ENCODE measurements at regions not wholly inside any gene's neighbourhood (a gene's known extent, or its start where the extent isn't known, plus 50 kb on each side); places are given as distances from the start of the nearest gene placed in this dataset.

- DNase-seq = no peak
Measured at GRCh38 chr2:824524-824923, 126.1 kb upstream of the SNTG2 start.

DNA sequence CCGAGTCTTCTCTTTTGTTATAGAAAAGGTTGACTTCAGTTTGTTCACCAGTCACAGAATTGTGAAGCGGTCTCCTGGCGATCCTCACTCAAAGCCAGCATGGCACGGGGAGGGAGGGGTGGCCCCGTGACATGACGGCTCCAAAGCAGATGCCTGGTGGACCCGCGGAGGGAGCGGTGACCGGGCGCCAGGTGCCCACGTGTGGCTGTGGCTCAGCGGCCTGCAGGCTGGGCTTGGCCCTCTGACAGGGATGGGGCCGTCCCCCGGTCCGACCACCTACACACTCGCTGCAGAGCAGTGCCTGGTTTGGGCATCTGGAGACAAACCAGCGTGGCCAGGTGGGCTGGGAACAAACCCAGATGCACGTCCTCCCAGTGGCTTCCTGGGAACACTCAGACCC lies 129.1 kb upstream of the SNTG2 start:
- DNase-seq = no peak

DNA sequence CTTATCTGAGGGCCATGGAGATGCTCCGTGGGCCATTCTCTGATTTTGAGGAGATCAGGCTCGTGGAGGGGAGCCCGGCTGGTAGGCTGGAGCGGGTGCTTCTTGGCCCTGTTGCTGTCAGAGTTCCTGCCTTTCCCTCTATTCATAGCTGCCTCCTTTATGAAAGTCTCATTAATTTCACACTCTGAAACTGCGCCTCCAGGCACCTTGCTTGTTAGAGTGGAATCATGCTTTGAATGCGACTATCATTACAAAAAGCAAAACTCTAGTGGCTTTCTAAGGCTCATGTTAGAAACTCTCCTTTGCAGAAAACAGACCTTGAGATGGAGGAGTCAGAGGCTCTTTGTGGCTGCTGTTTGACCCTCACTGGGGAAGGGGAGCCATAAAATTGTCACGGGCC lies 131.0 kb upstream of the SNTG2 start:
- no peak for DNase-seq

DNA sequence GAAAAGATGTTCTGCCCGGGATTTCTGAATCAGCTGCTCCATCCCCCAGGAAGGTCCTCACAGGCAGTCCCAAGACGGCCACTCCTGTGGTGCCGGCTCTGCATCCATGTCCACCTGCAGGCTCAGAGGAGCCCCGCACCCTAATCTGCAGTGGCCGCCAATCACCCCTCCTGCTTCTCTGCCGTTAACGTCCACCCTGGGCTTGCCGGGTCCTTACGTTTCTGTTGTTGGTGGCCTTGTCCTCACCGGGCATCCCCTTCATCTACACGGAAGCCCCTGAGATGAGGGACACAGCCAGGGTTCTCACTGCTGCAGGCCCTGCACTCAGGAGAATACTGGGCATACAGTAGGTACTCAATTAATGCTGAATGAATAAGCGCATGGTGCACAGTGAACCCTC lies 131.5 kb upstream of the SNTG2 start:
- DNase-seq = no peak

GRCh38 chr2:817336-818015 lies 133.2 kb upstream of the SNTG2 start:
- DNase-seq = no peak

- no peak for DNase-seq
Measured at GRCh38 chr2:816278-816677, 134.4 kb upstream of the SNTG2 start.

DNA sequence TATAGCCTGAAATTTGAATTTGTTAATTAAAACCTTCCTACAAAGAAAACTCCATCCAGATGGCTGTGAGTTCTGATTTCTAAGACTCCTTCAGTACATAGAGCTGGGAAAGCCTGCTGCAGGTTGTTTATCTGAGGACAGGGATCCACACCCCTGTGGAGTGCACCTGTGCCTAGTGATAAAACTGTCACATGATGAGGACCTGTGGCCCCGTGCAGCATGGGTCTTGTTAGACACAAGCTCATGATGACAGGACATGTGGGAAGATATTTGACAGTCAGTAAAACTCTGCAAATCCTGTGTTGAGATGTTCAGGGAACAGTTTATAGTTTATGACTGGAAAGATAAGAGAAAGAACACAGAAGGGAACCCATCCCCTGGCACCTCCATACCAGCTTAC lies 133.2 kb upstream of the TMEM18 start:
- DNase-seq = no peak

DNA sequence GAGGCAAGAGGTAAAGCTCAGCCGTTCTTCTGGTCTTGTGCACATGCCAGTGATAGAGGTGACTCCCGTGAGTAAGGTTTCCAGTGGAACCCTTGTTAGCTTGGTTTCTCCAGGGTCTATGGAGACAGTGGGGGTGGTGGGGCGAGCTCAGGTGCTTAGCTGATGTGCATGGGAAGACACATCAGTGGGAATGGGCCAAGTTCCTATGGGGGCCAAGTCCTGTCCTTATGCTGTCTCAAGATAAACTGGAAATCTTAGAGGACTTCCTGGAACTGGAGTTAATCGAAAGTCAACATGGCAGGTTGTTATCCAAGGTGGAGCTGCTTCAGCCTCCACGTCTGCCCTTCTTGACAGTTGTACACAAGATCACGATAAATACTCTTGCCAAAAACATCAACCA lies 130.1 kb upstream of the TMEM18 start:
- DNase-seq = no peak

DNA sequence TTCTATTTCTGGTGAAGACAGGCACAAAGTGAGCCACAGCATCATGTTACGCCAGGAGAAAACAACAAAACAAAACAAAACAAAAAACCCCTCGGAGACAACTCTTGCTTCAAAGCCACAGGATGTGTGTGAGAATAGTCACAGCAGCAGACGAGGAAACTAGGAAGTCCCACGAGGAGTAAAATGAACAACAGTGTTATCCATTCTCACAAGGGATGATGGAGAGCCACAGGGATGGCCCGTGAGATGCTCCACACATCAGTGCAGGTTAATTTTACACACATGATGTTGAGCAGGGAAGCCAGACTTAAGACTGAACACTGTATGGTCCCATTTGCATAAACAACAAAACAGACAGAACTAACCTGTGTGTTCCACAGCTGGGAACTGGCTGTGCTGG lies 128.5 kb upstream of the TMEM18 start:
- DNase-seq = no peak

GRCh38 chr2:797993-798392 lies 120.8 kb upstream of the TMEM18 start:
- no peak for DNase-seq

DNA sequence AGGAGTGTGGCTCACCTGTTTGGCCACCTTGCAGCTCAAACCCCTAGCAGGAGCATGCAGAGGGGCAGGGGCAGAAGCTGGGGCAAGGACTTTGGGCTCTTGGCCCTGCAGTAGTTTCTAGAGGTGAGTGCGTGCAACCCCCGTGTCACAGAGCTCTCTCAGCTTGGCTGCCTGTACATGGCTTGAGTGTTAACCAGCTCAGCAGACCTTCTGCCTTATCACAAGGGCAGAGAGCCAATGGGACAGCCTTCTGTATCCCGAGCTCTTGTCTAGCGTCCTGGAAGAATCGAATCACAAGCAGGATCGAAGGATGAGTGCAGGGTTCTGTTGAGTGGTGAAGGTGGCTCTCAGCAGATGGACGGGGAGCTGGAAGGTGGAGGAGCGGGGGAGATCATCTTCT lies 120.3 kb upstream of the TMEM18 start:
- DNase-seq = no peak

DNA sequence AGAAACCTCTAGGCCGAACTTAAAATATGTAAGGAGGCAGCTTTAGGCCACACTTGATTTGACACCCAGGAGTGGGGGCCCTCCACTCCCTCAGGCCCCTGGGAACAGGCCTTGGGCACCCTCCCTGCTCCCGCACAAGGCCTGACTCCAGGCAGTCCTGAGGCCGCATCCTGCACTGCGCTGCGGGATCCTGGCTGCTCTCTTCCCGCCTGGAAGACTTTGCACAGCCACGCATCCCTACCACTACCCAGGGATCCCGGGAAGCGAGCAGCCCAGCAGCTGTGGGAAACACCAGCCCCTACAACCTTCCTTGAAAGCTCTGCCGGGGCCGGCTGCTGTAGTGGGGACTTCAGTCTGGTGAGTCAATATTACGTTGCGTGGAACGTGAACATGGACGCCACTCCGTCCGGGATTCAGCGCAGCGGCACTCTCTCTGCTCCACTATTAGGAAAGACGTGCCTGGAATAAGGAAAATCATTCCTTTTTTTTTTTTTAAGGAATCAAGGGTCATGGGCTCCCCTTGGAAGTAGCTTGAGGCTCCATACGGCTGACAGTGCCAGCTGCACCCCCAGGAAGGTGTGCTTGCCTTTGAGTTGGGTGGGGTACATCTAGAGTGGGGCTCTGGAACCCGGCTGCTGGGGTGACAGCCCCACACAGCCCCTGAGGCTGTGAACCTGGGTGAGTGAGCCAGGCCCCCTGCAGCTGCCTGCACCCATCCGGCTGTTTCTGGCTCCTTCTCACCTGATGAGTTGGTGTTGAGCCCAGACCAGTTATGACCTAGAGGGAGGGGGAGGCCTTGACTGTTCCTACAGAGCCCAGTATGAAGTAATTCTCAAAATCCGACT lies 119.2 kb upstream of the TMEM18 start:
- no peak for DNase-seq

DNA sequence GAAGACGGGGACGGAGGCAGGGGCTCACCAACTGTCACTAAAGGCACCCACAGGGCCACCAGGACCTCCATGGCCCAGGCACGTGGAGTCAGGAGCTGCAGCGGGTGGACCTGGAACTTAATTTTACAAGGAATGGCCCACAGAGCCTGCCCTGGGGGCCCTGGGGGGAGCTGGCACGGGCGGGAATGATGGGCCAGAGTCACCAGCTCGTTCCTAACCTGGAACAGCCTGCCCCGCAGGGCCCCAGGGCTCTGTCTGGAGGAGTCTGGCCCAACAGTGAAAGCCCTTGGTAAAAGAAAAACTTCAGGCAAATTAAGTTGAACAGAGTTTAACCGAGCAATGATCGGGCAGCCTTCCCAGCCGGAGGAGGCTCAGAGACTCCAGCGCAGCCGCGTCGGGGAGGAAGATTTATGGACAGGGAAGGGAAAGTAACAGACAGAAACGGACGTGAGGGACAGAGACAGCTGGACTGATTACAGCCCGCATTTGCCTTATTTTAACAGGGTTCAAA lies 118.4 kb upstream of the TMEM18 start:
- DNase-seq = no peak

- peak; percentile 88 for DNase-seq
Measured at GRCh38 chr2:794554-795241, 117.5 kb upstream of the TMEM18 start.

GRCh38 chr2:793236-793635 lies 116.0 kb upstream of the TMEM18 start:
- no peak for DNase-seq

DNA sequence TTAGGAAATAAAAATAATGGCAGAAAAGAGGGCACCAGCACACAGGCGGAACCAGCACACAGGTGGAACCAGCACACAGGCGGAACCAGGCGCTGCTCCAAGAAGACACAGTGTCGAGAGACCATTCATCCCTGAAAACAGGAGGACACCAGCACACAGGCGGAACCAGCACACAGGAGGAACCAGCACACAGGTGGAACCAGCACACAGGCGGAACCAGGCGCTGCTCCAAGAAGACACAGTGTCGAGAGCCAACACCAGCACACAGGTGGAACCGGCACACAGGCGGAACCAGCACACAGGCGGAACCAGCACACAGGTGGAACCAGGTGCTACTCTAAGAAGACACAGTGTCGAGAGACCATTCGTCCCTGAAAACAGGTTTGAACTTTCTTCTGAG lies 115.5 kb upstream of the TMEM18 start:
- no peak for DNase-seq

GRCh38 chr2:790634-791245 lies 113.5 kb upstream of the TMEM18 start:
- no peak for DNase-seq

DNA sequence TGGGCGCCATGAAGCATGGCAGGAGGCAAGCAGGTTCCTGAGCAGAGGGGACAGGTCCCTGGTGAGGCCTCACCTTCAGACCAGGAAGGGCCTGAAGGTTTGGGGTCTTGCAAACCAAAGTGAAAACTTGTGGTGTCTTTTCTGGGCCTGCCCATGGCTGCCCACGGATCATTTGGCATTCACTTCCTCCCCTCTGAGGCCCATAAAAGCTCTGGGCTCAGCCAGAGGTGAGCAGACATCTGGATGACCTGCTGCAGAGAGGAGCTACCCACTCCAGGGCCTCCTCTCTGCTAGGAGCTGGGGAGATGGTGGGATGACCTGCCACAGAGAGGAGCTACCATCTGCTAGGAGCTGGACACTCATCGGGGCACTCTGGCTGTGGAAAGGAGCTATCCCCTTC lies 112.9 kb upstream of the TMEM18 start:
- DNase-seq = no peak

DNA sequence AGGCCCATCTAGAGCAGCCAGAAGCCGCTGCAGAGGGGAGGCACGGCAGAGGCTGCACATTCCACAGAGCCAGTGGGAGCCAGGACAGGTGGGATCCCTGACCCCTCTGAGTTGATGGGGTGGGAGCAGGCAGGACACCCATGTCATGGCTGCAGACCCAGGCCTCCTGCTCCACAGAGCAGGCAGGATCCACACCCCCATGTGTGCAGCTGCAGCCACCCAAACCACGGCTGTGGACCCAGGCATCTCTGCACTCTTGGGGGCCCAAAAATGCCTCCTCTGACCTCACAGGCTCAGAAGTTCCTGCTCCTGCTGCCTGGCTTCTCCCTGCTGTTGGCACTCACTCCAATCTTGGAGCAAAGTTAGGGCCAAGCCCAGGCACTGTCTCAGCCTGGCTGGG lies 112.3 kb upstream of the TMEM18 start:
- DNase-seq = no peak

DNA sequence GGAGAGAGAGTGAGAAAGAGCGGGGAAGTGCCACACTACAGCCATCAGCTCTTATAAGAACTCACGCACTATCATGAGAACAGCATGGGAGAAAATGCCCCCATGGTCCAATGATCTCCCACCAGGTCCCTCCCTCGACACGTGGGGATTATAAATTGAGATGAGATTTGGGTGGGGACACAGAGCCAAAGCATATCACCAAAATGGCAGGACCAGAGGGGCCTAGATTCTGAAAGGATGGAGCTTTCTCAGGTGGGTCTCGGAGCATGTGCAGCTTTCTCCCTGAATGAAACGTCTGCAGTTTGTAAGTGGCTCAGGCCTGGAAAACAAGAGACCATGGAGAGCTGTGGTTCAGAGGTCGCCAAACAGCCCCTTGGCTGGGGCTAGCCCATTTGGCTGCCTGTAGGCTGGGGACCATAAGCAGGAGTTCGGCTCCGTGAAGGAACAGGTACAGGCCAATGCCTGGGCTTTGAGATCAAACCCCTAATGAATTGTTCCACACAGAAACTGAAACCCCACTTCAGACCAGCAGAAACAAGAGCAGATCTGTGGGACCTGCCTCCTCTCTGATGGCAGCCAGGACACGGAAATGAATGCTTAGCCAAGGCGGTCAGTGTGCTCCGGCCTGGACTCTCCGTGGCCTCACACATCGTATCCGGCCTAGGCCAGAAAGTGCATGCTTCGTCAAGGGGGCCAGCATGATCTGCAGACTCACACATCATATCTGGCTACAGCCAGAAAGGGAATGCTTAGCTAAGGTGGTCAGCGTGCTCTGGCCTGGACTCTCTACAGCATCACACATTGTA lies 111.2 kb upstream of the TMEM18 start:
- no peak for DNase-seq

DNA sequence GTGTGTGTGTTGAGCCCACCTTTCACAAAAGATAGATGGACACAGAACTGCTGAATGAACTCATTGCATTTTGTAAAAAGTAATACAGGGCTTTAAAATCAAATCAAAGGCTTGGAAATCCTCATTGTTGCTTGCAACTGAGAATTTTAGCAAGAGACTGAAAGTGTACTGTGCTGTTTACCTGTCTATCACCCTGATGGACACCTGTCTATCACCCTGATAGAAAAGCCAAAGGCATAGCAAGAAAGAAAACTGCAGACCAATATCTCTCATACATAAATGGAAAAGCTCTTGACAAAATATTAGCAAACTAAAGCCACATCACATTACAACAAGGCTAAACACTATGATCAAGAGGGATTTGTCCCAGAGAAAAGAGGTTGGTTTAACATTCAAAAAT lies 107.5 kb upstream of the TMEM18 start:
- no peak for DNase-seq

GRCh38 chr2:780581-780980 lies 103.4 kb upstream of the TMEM18 start:
- DNase-seq = no peak

DNA sequence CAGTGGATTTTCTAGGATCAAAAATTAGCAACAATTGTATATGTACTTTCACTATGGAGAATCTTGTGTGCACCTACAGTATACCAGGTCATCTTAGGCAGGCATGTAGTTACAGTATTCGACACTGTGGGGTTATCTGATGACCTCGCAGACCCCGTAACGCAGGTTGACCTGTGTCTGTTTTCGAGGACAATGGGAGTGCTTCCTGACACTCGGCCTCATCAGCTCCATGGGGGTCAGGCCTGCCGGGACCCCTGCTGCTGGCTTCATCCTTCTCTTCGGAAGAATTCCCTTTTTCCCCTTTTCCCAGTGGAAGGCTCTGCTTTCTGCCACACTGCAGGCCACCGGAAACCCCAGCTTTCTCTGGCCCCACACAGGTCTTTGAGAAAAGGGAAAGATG lies 102.8 kb upstream of the TMEM18 start:
- no peak for DNase-seq
